Skin epidermis (tissue), 12 donors: ENCODE measurements at regions not wholly inside any gene's neighbourhood (a gene's known extent, or its start where the extent isn't known, plus 50 kb on each side); places are given as distances from the start of the nearest gene placed in this dataset.

Experiments
- H3K27ac ChIP-seq, 21 experiments: fragments of 200-600 bp; sonication (generic) in 11 of 21; one replicate each; pipeline ENCODE4 v1.5.0; 2020; ENCODE audit warnings: mild to moderate bottlenecking in 3 of 21, inconsistent platforms in 2 of 21, moderate library complexity in 2 of 21
- H3K4me3 ChIP-seq, 7 experiments: fragments of 200-600 bp; sonication (generic) in 2 of 7; one replicate each; pipeline ENCODE4 v1.5.0; 2020; ENCODE audit warnings: inconsistent platforms in 2 of 7, mild to moderate bottlenecking in 2 of 7, moderate library complexity in 1 of 7

- Histone ChIP-seq H3K4me3 (no peak overlapping the region), H3K27ac (no peak overlapping the region)
Measured at GRCh38 chr1:208559597-208560329, 315.6 kb upstream of the PLXNA2 start.

GRCh38 chr1:208562151-208562960 lies 318.2 kb upstream of the PLXNA2 start:
- Histone ChIP-seq H3K27ac (no peak overlapping the region), H3K4me3 (no peak overlapping the region)

GRCh38 chr1:208564466-208564865 lies 320.3 kb upstream of the PLXNA2 start:
- Histone ChIP-seq H3K27ac (no peak overlapping the region), H3K4me3 (no peak overlapping the region)

GRCh38 chr1:208565756-208566440 lies 321.7 kb upstream of the PLXNA2 start:
- H3K4me3 ChIP-seq, result no peak overlapping the region
- H3K27ac ChIP-seq, result peak overlapping the region in 1 of 21 experiments; percentile 68

GRCh38 chr1:208569181-208569580 lies 325.0 kb upstream of the PLXNA2 start:
- no peak overlapping the region for H3K4me3 ChIP-seq
- no peak overlapping the region for H3K27ac ChIP-seq

GRCh38 chr1:208570362-208570761 lies 326.2 kb upstream of the PLXNA2 start:
- no peak overlapping the region for H3K4me3 ChIP-seq
- no peak overlapping the region for H3K27ac ChIP-seq

- no peak overlapping the region for H3K4me3 ChIP-seq
- H3K27ac ChIP-seq, result no peak overlapping the region
Measured at GRCh38 chr1:208576425-208576824, 332.2 kb upstream of the PLXNA2 start.

GRCh38 chr1:208577381-208577905 lies 333.3 kb upstream of the PLXNA2 start:
- H3K4me3 ChIP-seq, result no peak overlapping the region
- H3K27ac ChIP-seq, result no peak overlapping the region

- Histone ChIP-seq H3K27ac (no peak overlapping the region), H3K4me3 (no peak overlapping the region)
Measured at GRCh38 chr1:208581209-208581608, 337.0 kb upstream of the PLXNA2 start.

GRCh38 chr1:208581667-208582066 lies 337.5 kb upstream of the PLXNA2 start:
- Histone ChIP-seq H3K4me3 (no peak overlapping the region), H3K27ac (no peak overlapping the region)

GRCh38 chr1:208584167-208584755 lies 340.1 kb upstream of the PLXNA2 start:
- Histone ChIP-seq H3K27ac (no peak overlapping the region), H3K4me3 (no peak overlapping the region)

- Histone ChIP-seq H3K27ac (no peak overlapping the region), H3K4me3 (no peak overlapping the region)
Measured at GRCh38 chr1:208587110-208587509, 342.9 kb upstream of the PLXNA2 start.

- H3K27ac ChIP-seq, result no peak overlapping the region
Measured at GRCh38 chr1:208593306-208594006, 349.3 kb upstream of the PLXNA2 start.

GRCh38 chr1:208595236-208595635 lies 351.1 kb upstream of the PLXNA2 start:
- H3K27ac ChIP-seq, result no peak overlapping the region
- no peak overlapping the region for H3K4me3 ChIP-seq

More at GRCh38 chr1:208593306-208594006, 349.3 kb upstream of the PLXNA2 start:
- H3K4me3 ChIP-seq, result no peak overlapping the region

- no peak overlapping the region for H3K4me3 ChIP-seq
- no peak overlapping the region for H3K27ac ChIP-seq
Measured at GRCh38 chr1:208595745-208596144, 351.6 kb upstream of the PLXNA2 start.

- Histone ChIP-seq H3K4me3 (no peak overlapping the region), H3K27ac (no peak overlapping the region)
Measured at GRCh38 chr1:208597571-208597970, 353.4 kb upstream of the PLXNA2 start.

GRCh38 chr1:208598021-208598420 lies 353.8 kb upstream of the PLXNA2 start:
- Histone ChIP-seq H3K4me3 (no peak overlapping the region), H3K27ac (no peak overlapping the region)

- Histone ChIP-seq H3K4me3 (no peak overlapping the region), H3K27ac (no peak overlapping the region)
Measured at GRCh38 chr1:208599063-208599462, 354.9 kb upstream of the PLXNA2 start.

GRCh38 chr1:208600456-208601190 lies 356.4 kb upstream of the PLXNA2 start:
- H3K27ac ChIP-seq, result no peak overlapping the region
- no peak overlapping the region for H3K4me3 ChIP-seq
